ENCODE measurements at regions not wholly inside any gene's neighbourhood (a gene's known extent, or its start where the extent isn't known, plus 50 kb on each side); places are given as distances from the start of the nearest gene placed in this dataset.

DNA sequence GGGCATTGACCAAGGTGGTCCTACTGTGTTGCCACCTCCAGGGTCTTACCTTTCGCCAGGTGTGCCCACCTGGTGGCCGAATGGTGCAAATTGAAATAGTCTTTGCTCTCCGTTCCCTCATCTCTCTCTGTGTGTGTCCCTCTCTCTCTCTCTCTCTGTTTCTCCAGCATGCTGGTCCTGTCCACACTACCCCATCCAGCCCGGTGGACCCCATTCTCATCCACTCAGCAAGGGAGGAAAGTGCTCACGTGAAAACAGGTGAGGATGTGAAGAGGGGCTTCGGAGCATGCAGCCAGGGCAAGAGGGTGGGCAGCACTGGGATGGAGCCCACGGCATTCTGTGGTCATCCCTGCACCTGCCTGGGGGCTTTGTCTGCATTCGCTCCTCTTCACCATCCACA lies 150.1 kb downstream of the CRLF2 start:
- TF ChIP-seq, protein P1, sequence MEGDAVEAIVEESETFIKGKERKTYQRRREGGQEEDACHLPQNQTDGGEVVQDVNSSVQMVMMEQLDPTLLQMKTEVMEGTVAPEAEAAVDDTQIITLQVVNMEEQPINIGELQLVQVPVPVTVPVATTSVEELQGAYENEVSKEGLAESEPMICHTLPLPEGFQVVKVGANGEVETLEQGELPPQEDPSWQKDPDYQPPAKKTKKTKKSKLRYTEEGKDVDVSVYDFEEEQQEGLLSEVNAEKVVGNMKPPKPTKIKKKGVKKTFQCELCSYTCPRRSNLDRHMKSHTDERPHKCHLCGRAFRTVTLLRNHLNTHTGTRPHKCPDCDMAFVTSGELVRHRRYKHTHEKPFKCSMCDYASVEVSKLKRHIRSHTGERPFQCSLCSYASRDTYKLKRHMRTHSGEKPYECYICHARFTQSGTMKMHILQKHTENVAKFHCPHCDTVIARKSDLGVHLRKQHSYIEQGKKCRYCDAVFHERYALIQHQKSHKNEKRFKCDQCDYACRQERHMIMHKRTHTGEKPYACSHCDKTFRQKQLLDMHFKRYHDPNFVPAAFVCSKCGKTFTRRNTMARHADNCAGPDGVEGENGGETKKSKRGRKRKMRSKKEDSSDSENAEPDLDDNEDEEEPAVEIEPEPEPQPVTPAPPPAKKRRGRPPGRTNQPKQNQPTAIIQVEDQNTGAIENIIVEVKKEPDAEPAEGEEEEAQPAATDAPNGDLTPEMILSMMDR (conservative IDR thresholded peaks at IDR 0.05; ENCODE audit: low read length) = no peak
- no peak for TF ChIP-seq EZH2phosphoT487 (IDR thresholded peaks at IDR 0.05; ENCODE audit: borderline replicate concordance)

Data from Loucy (cell line).